ENCODE measurements at regions not wholly inside any gene's neighbourhood (a gene's known extent, or its start where the extent isn't known, plus 50 kb on each side); places are given as distances from the start of the nearest gene placed in this dataset.

DNA sequence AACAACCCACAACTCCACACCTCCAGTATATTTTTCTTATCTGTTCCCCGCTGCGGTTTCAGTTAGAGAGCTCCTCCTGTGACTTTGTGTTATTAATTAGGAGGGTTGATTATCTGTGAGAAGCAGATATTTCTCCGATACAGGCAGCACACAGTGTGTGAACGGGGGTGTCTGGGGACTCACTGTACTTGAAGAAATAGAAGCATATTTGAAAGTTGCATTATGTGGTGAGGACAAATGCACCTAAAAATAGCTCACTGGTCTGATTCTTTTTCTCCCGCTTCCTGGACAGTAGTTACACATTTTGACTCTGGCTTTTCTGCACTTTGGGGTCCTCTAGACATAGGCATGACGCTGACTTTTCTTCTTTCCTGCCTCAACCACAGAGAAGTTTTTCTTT, 277.7 kb downstream of the VRK1 start:
- intact Hi-C loops (cut with micrococcal nuclease; ENCODE audit: unreplicated experiment): no loop called here
- Histone ChIP-seq H3K27me3 (ENCODE audit: control insufficient read depth in 1 of 2, insufficient read depth in 2 of 2, low read length in 2 of 2) (no peaks in the 10 kb centered on the region; a peak in 1 of 5 replicates), H3K4me1 (ENCODE audit: insufficient read depth, low read length) (no peaks in the 10 kb centered on the region), H3K36me3 (replicated peaks in 1 of 2; ENCODE audit: control insufficient read depth in 1 of 2, insufficient read depth in 2 of 2, low read length in 2 of 2) (no peaks in the 10 kb centered on the region), H3K27ac (ENCODE audit: extremely low read length, insufficient read depth, low read length) (no peak overlapping the region), H4K20me1 (ENCODE audit: insufficient read depth, low read length) (no peaks in the 10 kb centered on the region), H3K4me2 (ENCODE audit: low read depth, low read length) (no peak overlapping the region), H2AFZ (ENCODE audit: low read length) (no peak overlapping the region), H3K79me2 (ENCODE audit: insufficient read depth, low read length) (no peaks in the 10 kb centered on the region), H3K4me3 (replicated peaks in 1 of 3; ENCODE audit: insufficient read depth in 1 of 3, low read depth in 2 of 3, low read length in 3 of 3) (no peak overlapping the region), H3K9ac (ENCODE audit: insufficient read depth, low read depth, low read length) (no peak overlapping the region), H3K9me3 (ENCODE audit: low read length) (no peaks in the 10 kb centered on the region)
- BruUV-seq (replicated peaks): no TSS peak
- no peak for ATAC-seq
- POLR2A ChIA-PET: no interaction called here
- TF ChIP-seq KAT7 (CRISPR knock-in tag; IDR thresholded peaks at IDR 0.05; ENCODE audit: borderline replicate concordance) (no peak), FOXJ3 (CRISPR knock-in tag; IDR thresholded peaks at IDR 0.05; ENCODE audit: borderline replicate concordance) (no peak), RFX1 (IDR thresholded peaks at IDR 0.05) (no peak), GATAD2A (CRISPR knock-in tag; IDR thresholded peaks at IDR 0.05) (no peak), ZNF883 (CRISPR knock-in tag; IDR thresholded peaks at IDR 0.05; ENCODE audit: not compliant biosample characterization) (no peak), HDAC6 (IDR thresholded peaks at IDR 0.05; ENCODE audit: low read depth, low read length) (no peak), ZNF451 (CRISPR knock-in tag; IDR thresholded peaks at IDR 0.05) (no peak), ZNF563 (CRISPR knock-in tag; IDR thresholded peaks at IDR 0.05) (no peak), CBX5 (CRISPR knock-in tag; IDR thresholded peaks at IDR 0.05; ENCODE audit: borderline replicate concordance) (no peak), KMT2B (CRISPR knock-in tag; IDR thresholded peaks at IDR 0.05) (no peak)
- TF ChIP-seq, protein P1, sequence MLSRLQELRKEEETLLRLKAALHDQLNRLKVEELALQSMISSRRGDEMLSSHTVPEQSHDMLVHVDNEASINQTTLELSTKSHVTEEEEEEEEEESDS (CRISPR knock-in tag; IDR thresholded peaks at IDR 0.05; ENCODE audit: borderline replicate concordance): no peak
- TF ChIP-seq, protein P2, sequence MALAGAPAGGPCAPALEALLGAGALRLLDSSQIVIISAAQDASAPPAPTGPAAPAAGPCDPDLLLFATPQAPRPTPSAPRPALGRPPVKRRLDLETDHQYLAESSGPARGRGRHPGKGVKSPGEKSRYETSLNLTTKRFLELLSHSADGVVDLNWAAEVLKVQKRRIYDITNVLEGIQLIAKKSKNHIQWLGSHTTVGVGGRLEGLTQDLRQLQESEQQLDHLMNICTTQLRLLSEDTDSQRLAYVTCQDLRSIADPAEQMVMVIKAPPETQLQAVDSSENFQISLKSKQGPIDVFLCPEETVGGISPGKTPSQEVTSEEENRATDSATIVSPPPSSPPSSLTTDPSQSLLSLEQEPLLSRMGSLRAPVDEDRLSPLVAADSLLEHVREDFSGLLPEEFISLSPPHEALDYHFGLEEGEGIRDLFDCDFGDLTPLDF (CRISPR knock-in tag; IDR thresholded peaks at IDR 0.05): no peak
- TF ChIP-seq, protein P3, sequence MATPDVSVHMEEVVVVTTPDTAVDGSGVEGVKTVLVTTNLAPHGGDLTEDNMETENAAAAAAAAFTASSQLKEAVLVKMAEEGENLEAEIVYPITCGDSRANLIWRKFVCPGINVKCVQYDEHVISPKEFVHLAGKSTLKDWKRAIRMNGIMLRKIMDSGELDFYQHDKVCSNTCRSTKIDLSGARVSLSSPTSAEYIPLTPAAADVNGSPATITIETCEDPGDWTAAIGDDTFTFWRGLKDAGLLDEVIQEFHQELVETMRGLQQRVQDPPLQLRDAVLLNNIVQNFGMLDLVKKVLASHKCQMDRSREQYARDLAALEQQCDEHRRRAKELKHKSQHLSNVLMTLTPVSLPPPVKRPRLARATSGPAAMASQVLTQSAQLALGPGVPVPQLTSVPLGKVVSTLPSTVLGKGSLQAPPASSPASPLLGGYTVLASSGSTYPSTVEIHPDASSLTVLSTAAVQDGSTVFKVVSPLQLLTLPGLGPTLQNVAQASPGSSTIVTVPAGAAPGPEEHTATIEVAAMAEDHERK (CRISPR knock-in tag; IDR thresholded peaks at IDR 0.05; ENCODE audit: low read depth): no peak
- TF ChIP-seq, protein P4, sequence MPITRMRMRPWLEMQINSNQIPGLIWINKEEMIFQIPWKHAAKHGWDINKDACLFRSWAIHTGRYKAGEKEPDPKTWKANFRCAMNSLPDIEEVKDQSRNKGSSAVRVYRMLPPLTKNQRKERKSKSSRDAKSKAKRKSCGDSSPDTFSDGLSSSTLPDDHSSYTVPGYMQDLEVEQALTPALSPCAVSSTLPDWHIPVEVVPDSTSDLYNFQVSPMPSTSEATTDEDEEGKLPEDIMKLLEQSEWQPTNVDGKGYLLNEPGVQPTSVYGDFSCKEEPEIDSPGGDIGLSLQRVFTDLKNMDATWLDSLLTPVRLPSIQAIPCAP (CRISPR knock-in tag; IDR thresholded peaks at IDR 0.05; ENCODE audit: low read depth): no peak
- TF ChIP-seq, protein P5, sequence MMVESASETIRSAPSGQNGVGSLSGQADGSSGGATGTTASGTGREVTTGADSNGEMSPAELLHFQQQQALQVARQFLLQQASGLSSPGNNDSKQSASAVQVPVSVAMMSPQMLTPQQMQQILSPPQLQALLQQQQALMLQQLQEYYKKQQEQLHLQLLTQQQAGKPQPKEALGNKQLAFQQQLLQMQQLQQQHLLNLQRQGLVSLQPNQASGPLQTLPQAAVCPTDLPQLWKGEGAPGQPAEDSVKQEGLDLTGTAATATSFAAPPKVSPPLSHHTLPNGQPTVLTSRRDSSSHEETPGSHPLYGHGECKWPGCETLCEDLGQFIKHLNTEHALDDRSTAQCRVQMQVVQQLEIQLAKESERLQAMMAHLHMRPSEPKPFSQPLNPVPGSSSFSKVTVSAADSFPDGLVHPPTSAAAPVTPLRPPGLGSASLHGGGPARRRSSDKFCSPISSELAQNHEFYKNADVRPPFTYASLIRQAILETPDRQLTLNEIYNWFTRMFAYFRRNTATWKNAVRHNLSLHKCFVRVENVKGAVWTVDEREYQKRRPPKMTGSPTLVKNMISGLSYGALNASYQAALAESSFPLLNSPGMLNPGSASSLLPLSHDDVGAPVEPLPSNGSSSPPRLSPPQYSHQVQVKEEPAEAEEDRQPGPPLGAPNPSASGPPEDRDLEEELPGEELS (CRISPR knock-in tag; IDR thresholded peaks at IDR 0.05): no peak
- 26% methylated on average over 6 of the region's 6 CpGs for WGBS (ENCODE audit: low lambda C conversion rate)
- DNase-seq (ENCODE audit: low spot score): no peak
- in situ Hi-C loops (cut with HindIII; ENCODE audit: extremely low pct_ligation_motif_present, low pct_unique_long_range_greater_than_20kb): no loop called here
- CTCF ChIA-PET (ENCODE audit: low intra/inter-chr PET ratio, low total read pairs): no interaction called here
- FAIRE-seq: no peak

All from HepG2 (cell line).